IPS-18c (cell line): ENCODE measurements at regions not wholly inside any gene's neighbourhood (a gene's known extent, or its start where the extent isn't known, plus 50 kb on each side); places are given as distances from the start of the nearest gene placed in this dataset.

ENCODE experiments used
- H3K4me3 ChIP-seq: 2 replicates; pipeline ENCODE4 v1.7.0; 2013; ENCODE audit warnings: low read depth, mild to moderate bottlenecking, low read length, moderate library complexity; ENCODE audit not compliant: insufficient read depth
- H3K9me3 ChIP-seq: one replicate; pipeline ENCODE4 v1.6.1; 2013; ENCODE audit warnings: mild to moderate bottlenecking, low read length, moderate library complexity; ENCODE audit not compliant: control insufficient read depth, insufficient read depth

GRCh38 chrX:36609616-36610585 is 398.3 kb upstream of the FAM47C start:
- no peak overlapping the region for H3K4me3 ChIP-seq
- H3K9me3 ChIP-seq, result peaks cover 3% of the 10 kb centered on the region

GRCh38 chrX:36626898-36627297 is 381.3 kb upstream of the FAM47C start:
- Histone ChIP-seq H3K4me3 (no peak overlapping the region), H3K9me3 (no peaks in the 10 kb centered on the region)

- no peak overlapping the region for H3K4me3 ChIP-seq
- no peaks in the 10 kb centered on the region for H3K9me3 ChIP-seq
Measured at GRCh38 chrX:36640232-36640631, 367.9 kb upstream of the FAM47C start.

GRCh38 chrX:36642052-36642451 is 366.1 kb upstream of the FAM47C start:
- Histone ChIP-seq H3K4me3 (no peak overlapping the region), H3K9me3 (no peaks in the 10 kb centered on the region)

- Histone ChIP-seq H3K9me3 (no peaks in the 10 kb centered on the region), H3K4me3 (no peak overlapping the region)
Measured at GRCh38 chrX:36650622-36651021, 357.5 kb upstream of the FAM47C start.

GRCh38 chrX:36683507-36683906 is 324.7 kb upstream of the FAM47C start:
- no peaks in the 10 kb centered on the region for H3K9me3 ChIP-seq

GRCh38 chrX:36684053-36684452 is 324.1 kb upstream of the FAM47C start:
- H3K4me3 ChIP-seq, result no peak overlapping the region
- no peaks in the 10 kb centered on the region for H3K9me3 ChIP-seq

More at GRCh38 chrX:36683507-36683906, 324.7 kb upstream of the FAM47C start:
- no peak overlapping the region for H3K4me3 ChIP-seq

- no peaks in the 10 kb centered on the region for H3K9me3 ChIP-seq
- no peak overlapping the region for H3K4me3 ChIP-seq
Measured at GRCh38 chrX:36721990-36722389, 286.2 kb upstream of the FAM47C start.

GRCh38 chrX:36753602-36754001 is 254.6 kb upstream of the FAM47C start:
- Histone ChIP-seq H3K9me3 (peaks cover 2% of the 10 kb centered on the region), H3K4me3 (no peak overlapping the region)

- Histone ChIP-seq H3K9me3 (no peaks in the 10 kb centered on the region), H3K4me3 (no peak overlapping the region)
Measured at GRCh38 chrX:36787752-36788151, 220.4 kb upstream of the FAM47C start.

GRCh38 chrX:36803151-36803550 is 205.0 kb upstream of the FAM47C start:
- no peak overlapping the region for H3K4me3 ChIP-seq
- H3K9me3 ChIP-seq, result no peaks in the 10 kb centered on the region

- no peaks in the 10 kb centered on the region for H3K9me3 ChIP-seq
- H3K4me3 ChIP-seq, result no peak overlapping the region
Measured at GRCh38 chrX:36804066-36804465, 204.1 kb upstream of the FAM47C start.

GRCh38 chrX:36844857-36845256 is 163.3 kb upstream of the FAM47C start:
- H3K9me3 ChIP-seq, result no peaks in the 10 kb centered on the region
- no peak overlapping the region for H3K4me3 ChIP-seq

- Histone ChIP-seq H3K4me3 (no peak overlapping the region), H3K9me3 (no peaks in the 10 kb centered on the region)
Measured at GRCh38 chrX:36847496-36847895, 160.7 kb upstream of the FAM47C start.

GRCh38 chrX:36849407-36849806 is 158.8 kb upstream of the FAM47C start:
- Histone ChIP-seq H3K9me3 (no peaks in the 10 kb centered on the region), H3K4me3 (no peak overlapping the region)

GRCh38 chrX:36856849-36857248 is 151.3 kb upstream of the FAM47C start:
- Histone ChIP-seq H3K9me3 (no peaks in the 10 kb centered on the region), H3K4me3 (no peak overlapping the region)

- Histone ChIP-seq H3K9me3 (no peaks in the 10 kb centered on the region), H3K4me3 (no peak overlapping the region)
Measured at GRCh38 chrX:36859231-36859630, 148.9 kb upstream of the FAM47C start.

GRCh38 chrX:36861601-36862000 is 146.6 kb upstream of the FAM47C start:
- no peaks in the 10 kb centered on the region for H3K9me3 ChIP-seq

GRCh38 chrX:36867143-36867542 is 141.0 kb upstream of the FAM47C start:
- H3K4me3 ChIP-seq, result no peak overlapping the region
- no peaks in the 10 kb centered on the region for H3K9me3 ChIP-seq

More at GRCh38 chrX:36861601-36862000, 146.6 kb upstream of the FAM47C start:
- no peak overlapping the region for H3K4me3 ChIP-seq
